GM23338 (cell line): ENCODE measurements at regions not wholly inside any gene's neighbourhood (a gene's known extent, or its start where the extent isn't known, plus 50 kb on each side); places are given as distances from the start of the nearest gene placed in this dataset.

Experiments used
- ATAC-seq: fragments of 200-7000 bp; cut with Tn5 transposase; 3 replicates; pipeline ENCODE4 v1.9.1; 2020
- DNase-seq: peaks from one replicate; pipeline ENCODE4 v3.0.0-alpha.2; 2015; ENCODE audit warnings: low spot score
- H2AFZ ChIP-seq: fragments of 200-600 bp; sonication (generic); 2 replicates; pipeline ENCODE4 v1.8.0; 2016; ENCODE audit warnings: antibody characterized with exemption, mild to moderate bottlenecking, moderate library complexity
- H3F3A ChIP-seq: fragments of 200-600 bp; sonication (generic); replicated peaks from 2 replicates; pipeline ENCODE4 v1.8.0; 2017; ENCODE audit warnings: antibody characterized with exemption, mixed run types, low read depth
- H3K27ac ChIP-seq: fragments of 200-600 bp; sonication (generic); 2 replicates; pipeline ENCODE4 v1.6.1; 2016; ENCODE audit warnings: low read depth
- H3K27me3 ChIP-seq: fragments of 200-600 bp; sonication (generic); 2 replicates; pipeline ENCODE4 v1.8.0; 2016; ENCODE audit warnings: mild to moderate bottlenecking, mixed run types, moderate library complexity; ENCODE audit not compliant: insufficient read depth
- H3K36me3 ChIP-seq: fragments of 200-600 bp; sonication (generic); 2 replicates; pipeline ENCODE4 v1.8.0; 2016; ENCODE audit warnings: mild to moderate bottlenecking; ENCODE audit not compliant: insufficient read depth
- H3K4me1 ChIP-seq: fragments of 200-600 bp; sonication (generic); 2 replicates; pipeline ENCODE4 v1.8.0; 2016; ENCODE audit warnings: mild to moderate bottlenecking, moderate library complexity; ENCODE audit not compliant: insufficient read depth
- H3K4me2 ChIP-seq: fragments of 200-600 bp; sonication (generic); 2 replicates; pipeline ENCODE4 v1.7.1; 2017; ENCODE audit warnings: mixed run types
- H3K4me3 ChIP-seq: fragments of 200-600 bp; sonication (generic); 2 replicates; pipeline ENCODE4 v1.6.1; 2016; ENCODE audit warnings: mixed run types
- H3K79me2 ChIP-seq: fragments of 200-600 bp; sonication (generic); replicated peaks from 2 replicates; pipeline ENCODE4 v1.8.0; 2017; ENCODE audit warnings: mild to moderate bottlenecking; ENCODE audit not compliant: insufficient read depth
- H3K9me2 ChIP-seq: fragments of 200-600 bp; sonication (generic); 2 replicates; pipeline ENCODE4 v1.8.0; 2017; ENCODE audit not compliant: insufficient read depth
- H4K20me1 ChIP-seq: fragments of 200-600 bp; sonication (generic); replicated peaks from 2 replicates; pipeline ENCODE4 v1.8.0; 2017; ENCODE audit warnings: mild to moderate bottlenecking; ENCODE audit not compliant: insufficient read depth
- H3K27ac Mint-ChIP-seq: 2 replicates; pipeline ENCODE4 v1.8.0; 2020; ENCODE audit warnings: inconsistent platforms, mild to moderate bottlenecking, moderate library complexity, mixed read lengths
- H3K27me3 Mint-ChIP-seq: 3 replicates; pipeline ENCODE4 v1.8.0; 2022; ENCODE audit warnings: low read depth, mild to moderate bottlenecking, moderate library complexity, mixed read lengths, inconsistent platforms; ENCODE audit not compliant: insufficient read depth, poor library complexity
- H3K36me3 Mint-ChIP-seq: 3 replicates; pipeline ENCODE4 v1.8.0; 2021; ENCODE audit warnings: low read depth, mild to moderate bottlenecking, inconsistent platforms, moderate library complexity, mixed read lengths
- H3K4me1 Mint-ChIP-seq: 3 replicates; pipeline ENCODE4 v1.8.0; 2020; ENCODE audit warnings: mild to moderate bottlenecking, inconsistent platforms, mixed read lengths
- H3K4me3 Mint-ChIP-seq: 3 replicates; pipeline ENCODE4 v1.8.0; 2021; ENCODE audit warnings: moderate library complexity, mild to moderate bottlenecking, inconsistent platforms, mixed read lengths
- H3K9me3 Mint-ChIP-seq: 3 replicates; pipeline ENCODE4 v1.8.0; 2020; ENCODE audit warnings: moderate library complexity, mild to moderate bottlenecking, inconsistent platforms, mixed read lengths
- CREB1 ChIP-seq: fragments of 250-450 bp; sonication (Bioruptor Pico); IDR thresholded peaks from 2 replicates; pipeline ENCODE4 v1.5.0; 2020; ENCODE audit warnings: low read depth, mild to moderate bottlenecking, moderate library complexity
- EZH2 ChIP-seq: fragments of 200-600 bp; sonication (generic); IDR thresholded peaks from one replicate; pipeline ENCODE4 v1.8.0; 2017; ENCODE audit warnings: antibody characterized with exemption, mild to moderate bottlenecking, low read depth; ENCODE audit not compliant: unreplicated experiment
- JUNB ChIP-seq: IDR thresholded peaks from one replicate; pipeline ENCODE4 v1.6.1; 2016; ENCODE audit warnings: antibody characterized with exemption; ENCODE audit not compliant: unreplicated experiment
- NANOG ChIP-seq: IDR thresholded peaks from 2 replicates; pipeline ENCODE4 v1.6.1; 2016; ENCODE audit warnings: antibody characterized with exemption, borderline replicate concordance
- POLR2AphosphoS5 ChIP-seq: IDR thresholded peaks from 2 replicates; pipeline ENCODE4 v1.6.1; 2016; ENCODE audit warnings: antibody characterized with exemption, low read depth
- STAT1 ChIP-seq: IDR thresholded peaks from one replicate; pipeline ENCODE4 v1.6.1; 2016; ENCODE audit warnings: antibody characterized with exemption; ENCODE audit not compliant: unreplicated experiment
- ZNF114 ChIP-seq: fragments of 250-450 bp; sonication (Bioruptor Pico); IDR thresholded peaks from 2 replicates; pipeline ENCODE4 v1.5.0; 2020; ENCODE audit warnings: mild to moderate bottlenecking, moderate library complexity
- TF ChIP-seq, protein P1 (sequence below), 2 experiments: fragments of 200-600 bp in 1 of 2; sonication (generic) in 1 of 2; conservative IDR thresholded peaks; 2 replicates each; pipeline versions ENCODE4 v1.5.1 to v1.6.1; 2016 to 2017; ENCODE audit warnings: antibody characterized with exemption in 2 of 2, low read depth in 2 of 2, mild to moderate bottlenecking in 2 of 2, moderate library complexity in 1 of 2
- TF ChIP-seq, protein P2 (sequence below): fragments of 250-450 bp; sonication (Bioruptor Pico); IDR thresholded peaks from 2 replicates; pipeline ENCODE4 v1.5.0; 2020; ENCODE audit warnings: mild to moderate bottlenecking, moderate library complexity
- TF ChIP-seq, protein P3 (sequence below): IDR thresholded peaks from 2 replicates; pipeline ENCODE4 v1.6.1; 2016; ENCODE audit warnings: antibody characterized with exemption
- TF ChIP-seq, protein P4 (sequence below): IDR thresholded peaks from one replicate; pipeline ENCODE4 v1.6.1; 2018; ENCODE audit warnings: antibody characterized with exemption; ENCODE audit not compliant: unreplicated experiment

DNA sequence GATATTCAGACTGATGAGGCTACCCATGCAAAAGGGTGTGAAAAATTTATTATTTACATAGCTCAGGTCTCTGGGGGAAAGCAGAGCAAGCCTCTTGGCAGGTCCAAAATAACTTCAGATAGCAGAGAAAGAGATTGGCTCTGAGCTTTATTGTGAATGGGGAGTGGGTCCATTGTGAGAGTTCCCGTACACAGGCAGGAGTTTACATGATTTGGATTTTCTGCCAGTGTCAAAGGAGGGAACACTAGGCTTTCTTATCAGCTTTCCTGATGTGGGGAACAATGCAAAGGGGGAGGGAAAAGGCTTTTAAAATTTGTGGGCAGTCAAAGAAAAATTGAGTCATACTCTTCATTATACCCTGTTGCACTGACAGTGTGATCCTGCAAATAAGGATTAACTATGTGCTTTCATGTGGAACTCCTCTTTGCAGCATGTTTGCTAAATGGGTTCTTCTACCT, 615.0 kb upstream of the RIOK2 start (continued):
- no peak for TF ChIP-seq POLR2AphosphoS5
- TF ChIP-seq, protein P1, sequence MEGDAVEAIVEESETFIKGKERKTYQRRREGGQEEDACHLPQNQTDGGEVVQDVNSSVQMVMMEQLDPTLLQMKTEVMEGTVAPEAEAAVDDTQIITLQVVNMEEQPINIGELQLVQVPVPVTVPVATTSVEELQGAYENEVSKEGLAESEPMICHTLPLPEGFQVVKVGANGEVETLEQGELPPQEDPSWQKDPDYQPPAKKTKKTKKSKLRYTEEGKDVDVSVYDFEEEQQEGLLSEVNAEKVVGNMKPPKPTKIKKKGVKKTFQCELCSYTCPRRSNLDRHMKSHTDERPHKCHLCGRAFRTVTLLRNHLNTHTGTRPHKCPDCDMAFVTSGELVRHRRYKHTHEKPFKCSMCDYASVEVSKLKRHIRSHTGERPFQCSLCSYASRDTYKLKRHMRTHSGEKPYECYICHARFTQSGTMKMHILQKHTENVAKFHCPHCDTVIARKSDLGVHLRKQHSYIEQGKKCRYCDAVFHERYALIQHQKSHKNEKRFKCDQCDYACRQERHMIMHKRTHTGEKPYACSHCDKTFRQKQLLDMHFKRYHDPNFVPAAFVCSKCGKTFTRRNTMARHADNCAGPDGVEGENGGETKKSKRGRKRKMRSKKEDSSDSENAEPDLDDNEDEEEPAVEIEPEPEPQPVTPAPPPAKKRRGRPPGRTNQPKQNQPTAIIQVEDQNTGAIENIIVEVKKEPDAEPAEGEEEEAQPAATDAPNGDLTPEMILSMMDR (conservative IDR thresholded peaks at IDR 0.05; ENCODE audit: low read depth in 2 of 2) = no peak
- TF ChIP-seq NANOG = no peak
- no peak for TF ChIP-seq EZH2

DNA sequence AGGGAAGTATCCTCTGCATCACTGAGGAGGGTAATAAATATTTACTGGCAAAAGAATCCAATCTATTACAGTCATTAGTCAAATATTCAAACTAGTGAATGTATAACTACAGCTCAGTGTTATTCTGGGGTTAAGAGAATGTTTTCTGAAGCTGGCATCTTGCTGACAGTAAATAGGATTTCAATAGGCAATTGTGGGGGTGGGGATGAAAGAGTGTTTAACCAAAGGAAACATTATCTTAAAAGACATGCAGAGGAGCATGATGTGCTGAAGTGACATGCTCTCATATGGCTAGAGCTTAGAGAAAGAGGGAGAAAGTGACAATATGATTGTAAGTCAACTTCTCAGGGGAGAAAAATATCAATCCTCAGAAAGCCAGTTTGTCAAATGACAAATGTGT, 618.4 kb upstream of the RIOK2 start:
- no peak for DNase-seq
- no peak overlapping the region for H3K4me3 ChIP-seq
- TF ChIP-seq, protein P1 (conservative IDR thresholded peaks at IDR 0.05; ENCODE audit: low read depth in 2 of 2) = no peak
- TF ChIP-seq ZNF114 (CRISPR knock-in tag) (no peak), JUNB (no peak), NANOG (no peak), CREB1 (no peak), STAT1 (no peak)
- TF ChIP-seq, protein P2, sequence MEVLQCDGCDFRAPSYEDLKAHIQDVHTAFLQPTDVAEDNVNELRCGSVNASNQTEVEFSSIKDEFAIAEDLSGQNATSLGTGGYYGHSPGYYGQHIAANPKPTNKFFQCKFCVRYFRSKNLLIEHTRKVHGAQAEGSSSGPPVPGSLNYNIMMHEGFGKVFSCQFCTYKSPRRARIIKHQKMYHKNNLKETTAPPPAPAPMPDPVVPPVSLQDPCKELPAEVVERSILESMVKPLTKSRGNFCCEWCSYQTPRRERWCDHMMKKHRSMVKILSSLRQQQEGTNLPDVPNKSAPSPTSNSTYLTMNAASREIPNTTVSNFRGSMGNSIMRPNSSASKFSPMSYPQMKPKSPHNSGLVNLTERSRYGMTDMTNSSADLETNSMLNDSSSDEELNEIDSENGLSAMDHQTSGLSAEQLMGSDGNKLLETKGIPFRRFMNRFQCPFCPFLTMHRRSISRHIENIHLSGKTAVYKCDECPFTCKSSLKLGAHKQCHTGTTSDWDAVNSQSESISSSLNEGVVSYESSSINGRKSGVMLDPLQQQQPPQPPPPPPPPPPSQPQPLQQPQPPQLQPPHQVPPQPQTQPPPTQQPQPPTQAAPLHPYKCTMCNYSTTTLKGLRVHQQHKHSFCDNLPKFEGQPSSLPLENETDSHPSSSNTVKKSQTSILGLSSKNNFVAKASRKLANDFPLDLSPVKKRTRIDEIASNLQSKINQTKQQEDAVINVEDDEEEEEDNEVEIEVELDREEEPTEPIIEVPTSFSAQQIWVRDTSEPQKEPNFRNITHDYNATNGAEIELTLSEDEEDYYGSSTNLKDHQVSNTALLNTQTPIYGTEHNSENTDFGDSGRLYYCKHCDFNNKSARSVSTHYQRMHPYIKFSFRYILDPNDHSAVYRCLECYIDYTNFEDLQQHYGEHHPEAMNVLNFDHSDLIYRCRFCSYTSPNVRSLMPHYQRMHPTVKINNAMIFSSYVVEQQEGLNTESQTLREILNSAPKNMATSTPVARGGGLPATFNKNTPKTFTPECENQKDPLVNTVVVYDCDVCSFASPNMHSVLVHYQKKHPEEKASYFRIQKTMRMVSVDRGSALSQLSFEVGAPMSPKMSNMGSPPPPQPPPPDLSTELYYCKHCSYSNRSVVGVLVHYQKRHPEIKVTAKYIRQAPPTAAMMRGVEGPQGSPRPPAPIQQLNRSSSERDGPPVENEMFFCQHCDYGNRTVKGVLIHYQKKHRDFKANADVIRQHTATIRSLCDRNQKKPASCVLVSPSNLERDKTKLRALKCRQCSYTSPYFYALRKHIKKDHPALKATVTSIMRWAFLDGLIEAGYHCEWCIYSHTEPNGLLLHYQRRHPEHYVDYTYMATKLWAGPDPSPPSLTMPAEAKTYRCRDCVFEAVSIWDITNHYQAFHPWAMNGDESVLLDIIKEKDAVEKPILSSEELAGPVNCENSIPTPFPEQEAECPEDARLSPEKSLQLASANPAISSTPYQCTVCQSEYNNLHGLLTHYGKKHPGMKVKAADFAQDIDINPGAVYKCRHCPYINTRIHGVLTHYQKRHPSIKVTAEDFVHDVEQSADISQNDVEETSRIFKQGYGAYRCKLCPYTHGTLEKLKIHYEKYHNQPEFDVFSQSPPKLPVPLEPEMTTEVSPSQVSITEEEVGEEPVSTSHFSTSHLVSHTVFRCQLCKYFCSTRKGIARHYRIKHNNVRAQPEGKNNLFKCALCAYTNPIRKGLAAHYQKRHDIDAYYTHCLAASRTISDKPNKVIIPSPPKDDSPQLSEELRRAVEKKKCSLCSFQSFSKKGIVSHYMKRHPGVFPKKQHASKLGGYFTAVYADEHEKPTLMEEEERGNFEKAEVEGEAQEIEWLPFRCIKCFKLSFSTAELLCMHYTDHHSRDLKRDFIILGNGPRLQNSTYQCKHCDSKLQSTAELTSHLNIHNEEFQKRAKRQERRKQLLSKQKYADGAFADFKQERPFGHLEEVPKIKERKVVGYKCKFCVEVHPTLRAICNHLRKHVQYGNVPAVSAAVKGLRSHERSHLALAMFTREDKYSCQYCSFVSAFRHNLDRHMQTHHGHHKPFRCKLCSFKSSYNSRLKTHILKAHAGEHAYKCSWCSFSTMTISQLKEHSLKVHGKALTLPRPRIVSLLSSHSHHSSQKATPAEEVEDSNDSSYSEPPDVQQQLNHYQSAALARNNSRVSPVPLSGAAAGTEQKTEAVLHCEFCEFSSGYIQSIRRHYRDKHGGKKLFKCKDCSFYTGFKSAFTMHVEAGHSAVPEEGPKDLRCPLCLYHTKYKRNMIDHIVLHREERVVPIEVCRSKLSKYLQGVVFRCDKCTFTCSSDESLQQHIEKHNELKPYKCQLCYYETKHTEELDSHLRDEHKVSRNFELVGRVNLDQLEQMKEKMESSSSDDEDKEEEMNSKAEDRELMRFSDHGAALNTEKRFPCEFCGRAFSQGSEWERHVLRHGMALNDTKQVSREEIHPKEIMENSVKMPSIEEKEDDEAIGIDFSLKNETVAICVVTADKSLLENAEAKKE = no peak
- TF ChIP-seq, protein P3, sequence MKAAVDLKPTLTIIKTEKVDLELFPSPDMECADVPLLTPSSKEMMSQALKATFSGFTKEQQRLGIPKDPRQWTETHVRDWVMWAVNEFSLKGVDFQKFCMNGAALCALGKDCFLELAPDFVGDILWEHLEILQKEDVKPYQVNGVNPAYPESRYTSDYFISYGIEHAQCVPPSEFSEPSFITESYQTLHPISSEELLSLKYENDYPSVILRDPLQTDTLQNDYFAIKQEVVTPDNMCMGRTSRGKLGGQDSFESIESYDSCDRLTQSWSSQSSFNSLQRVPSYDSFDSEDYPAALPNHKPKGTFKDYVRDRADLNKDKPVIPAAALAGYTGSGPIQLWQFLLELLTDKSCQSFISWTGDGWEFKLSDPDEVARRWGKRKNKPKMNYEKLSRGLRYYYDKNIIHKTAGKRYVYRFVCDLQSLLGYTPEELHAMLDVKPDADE = no peak
- TF ChIP-seq, protein P4, sequence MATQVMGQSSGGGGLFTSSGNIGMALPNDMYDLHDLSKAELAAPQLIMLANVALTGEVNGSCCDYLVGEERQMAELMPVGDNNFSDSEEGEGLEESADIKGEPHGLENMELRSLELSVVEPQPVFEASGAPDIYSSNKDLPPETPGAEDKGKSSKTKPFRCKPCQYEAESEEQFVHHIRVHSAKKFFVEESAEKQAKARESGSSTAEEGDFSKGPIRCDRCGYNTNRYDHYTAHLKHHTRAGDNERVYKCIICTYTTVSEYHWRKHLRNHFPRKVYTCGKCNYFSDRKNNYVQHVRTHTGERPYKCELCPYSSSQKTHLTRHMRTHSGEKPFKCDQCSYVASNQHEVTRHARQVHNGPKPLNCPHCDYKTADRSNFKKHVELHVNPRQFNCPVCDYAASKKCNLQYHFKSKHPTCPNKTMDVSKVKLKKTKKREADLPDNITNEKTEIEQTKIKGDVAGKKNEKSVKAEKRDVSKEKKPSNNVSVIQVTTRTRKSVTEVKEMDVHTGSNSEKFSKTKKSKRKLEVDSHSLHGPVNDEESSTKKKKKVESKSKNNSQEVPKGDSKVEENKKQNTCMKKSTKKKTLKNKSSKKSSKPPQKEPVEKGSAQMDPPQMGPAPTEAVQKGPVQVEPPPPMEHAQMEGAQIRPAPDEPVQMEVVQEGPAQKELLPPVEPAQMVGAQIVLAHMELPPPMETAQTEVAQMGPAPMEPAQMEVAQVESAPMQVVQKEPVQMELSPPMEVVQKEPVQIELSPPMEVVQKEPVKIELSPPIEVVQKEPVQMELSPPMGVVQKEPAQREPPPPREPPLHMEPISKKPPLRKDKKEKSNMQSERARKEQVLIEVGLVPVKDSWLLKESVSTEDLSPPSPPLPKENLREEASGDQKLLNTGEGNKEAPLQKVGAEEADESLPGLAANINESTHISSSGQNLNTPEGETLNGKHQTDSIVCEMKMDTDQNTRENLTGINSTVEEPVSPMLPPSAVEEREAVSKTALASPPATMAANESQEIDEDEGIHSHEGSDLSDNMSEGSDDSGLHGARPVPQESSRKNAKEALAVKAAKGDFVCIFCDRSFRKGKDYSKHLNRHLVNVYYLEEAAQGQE = no peak

More for the DNA sequence above, 618.4 kb upstream of the RIOK2 start:
- Mint-ChIP-seq H3K9me3 (peaks cover 46% of the 10 kb centered on the region), H3K4me1 (no peaks in the 10 kb centered on the region), H3K36me3 (peaks cover 25% of the 10 kb centered on the region), H3K4me3 (no peak overlapping the region), H3K27me3 (no peaks in the 10 kb centered on the region), H3K27ac (no peak overlapping the region)
- Histone ChIP-seq H3K27me3 (no peaks in the 10 kb centered on the region), H4K20me1 (no peaks in the 10 kb centered on the region), H3K4me2 (no peak overlapping the region), H3K27ac (no peak overlapping the region), H3K4me1 (no peaks in the 10 kb centered on the region), H3K36me3 (no peaks in the 10 kb centered on the region), H2AFZ (no peak overlapping the region), H3F3A (no peaks in the 10 kb centered on the region), H3K9me2 (no peaks in the 10 kb centered on the region), H3K79me2 (no peaks in the 10 kb centered on the region)
- ATAC-seq = no peak
